ENCODE measurements at regions not wholly inside any gene's neighbourhood (a gene's known extent, or its start where the extent isn't known, plus 50 kb on each side); places are given as distances from the start of the nearest gene placed in this dataset.

DNA sequence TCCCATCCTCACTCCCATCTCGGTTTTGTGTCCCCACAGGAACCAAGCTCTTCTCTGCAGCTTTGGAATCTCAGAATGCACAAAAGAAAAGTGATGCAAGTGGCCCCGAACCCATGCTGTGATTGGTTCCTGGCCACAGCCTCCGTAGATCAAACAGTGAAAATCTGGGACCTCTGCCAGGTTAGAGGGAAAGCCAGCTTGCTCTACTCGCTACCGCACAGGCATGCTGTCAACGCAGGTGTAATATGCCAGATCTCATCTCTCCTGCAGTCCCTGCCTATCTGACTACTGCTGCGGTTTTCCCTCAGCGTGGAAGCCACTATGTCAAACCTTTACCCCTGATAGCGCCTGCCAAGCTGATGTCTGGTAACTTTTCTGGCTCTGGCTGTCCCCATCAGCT, 200.5 kb upstream of the LRRC4C start:
- Histone ChIP-seq H3K9me3 (no peaks in the 10 kb centered on the region), H3K36me3 (no peaks in the 10 kb centered on the region), H3K4me1 (ENCODE audit: control insufficient read depth in 1 of 2, low read depth in 2 of 2) (no peaks in the 10 kb centered on the region), H3K27ac (no peak overlapping the region), H3K27me3 (replicated peaks; ENCODE audit: insufficient read depth) (no peaks in the 10 kb centered on the region), H3K4me3 (no peak overlapping the region)
- DNase-seq (ENCODE audit: low spot score) (no peak), ATAC-seq (ENCODE audit: insufficient number of reproducible peaks, low FRiP score, low read depth) (no peak)
- TF ChIP-seq, protein P1, sequence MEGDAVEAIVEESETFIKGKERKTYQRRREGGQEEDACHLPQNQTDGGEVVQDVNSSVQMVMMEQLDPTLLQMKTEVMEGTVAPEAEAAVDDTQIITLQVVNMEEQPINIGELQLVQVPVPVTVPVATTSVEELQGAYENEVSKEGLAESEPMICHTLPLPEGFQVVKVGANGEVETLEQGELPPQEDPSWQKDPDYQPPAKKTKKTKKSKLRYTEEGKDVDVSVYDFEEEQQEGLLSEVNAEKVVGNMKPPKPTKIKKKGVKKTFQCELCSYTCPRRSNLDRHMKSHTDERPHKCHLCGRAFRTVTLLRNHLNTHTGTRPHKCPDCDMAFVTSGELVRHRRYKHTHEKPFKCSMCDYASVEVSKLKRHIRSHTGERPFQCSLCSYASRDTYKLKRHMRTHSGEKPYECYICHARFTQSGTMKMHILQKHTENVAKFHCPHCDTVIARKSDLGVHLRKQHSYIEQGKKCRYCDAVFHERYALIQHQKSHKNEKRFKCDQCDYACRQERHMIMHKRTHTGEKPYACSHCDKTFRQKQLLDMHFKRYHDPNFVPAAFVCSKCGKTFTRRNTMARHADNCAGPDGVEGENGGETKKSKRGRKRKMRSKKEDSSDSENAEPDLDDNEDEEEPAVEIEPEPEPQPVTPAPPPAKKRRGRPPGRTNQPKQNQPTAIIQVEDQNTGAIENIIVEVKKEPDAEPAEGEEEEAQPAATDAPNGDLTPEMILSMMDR (IDR thresholded peaks at IDR 0.05), result no peak

DNA sequence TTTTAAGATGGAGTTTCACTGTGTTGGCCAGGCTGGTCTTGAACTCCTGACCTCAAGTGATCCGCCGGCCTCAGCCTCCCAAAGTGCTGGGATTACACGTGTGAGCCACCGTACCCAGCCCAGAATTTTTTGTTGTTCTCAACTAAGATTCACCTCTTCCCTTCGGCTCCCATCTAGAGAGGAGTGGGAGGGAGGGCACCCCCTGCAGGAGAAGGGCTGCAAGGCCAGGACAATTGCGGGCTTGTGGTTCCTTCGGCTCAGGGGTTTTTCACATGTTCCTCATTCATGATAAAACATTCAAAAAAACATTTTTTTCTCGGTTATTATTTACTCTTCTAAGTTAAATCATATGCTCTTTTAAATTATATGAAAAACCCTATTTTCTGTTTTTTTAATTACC, 201.1 kb upstream of the LRRC4C start:
- no peak for DNase-seq (ENCODE audit: low spot score)
- Histone ChIP-seq H3K27me3 (replicated peaks; ENCODE audit: insufficient read depth) (no peaks in the 10 kb centered on the region), H3K36me3 (no peaks in the 10 kb centered on the region), H3K4me3 (no peak overlapping the region), H3K27ac (no peak overlapping the region), H3K9me3 (no peaks in the 10 kb centered on the region), H3K4me1 (ENCODE audit: control insufficient read depth in 1 of 2, low read depth in 2 of 2) (no peaks in the 10 kb centered on the region)
- TF ChIP-seq, protein P1 (IDR thresholded peaks at IDR 0.05), result no peak
- no peak for ATAC-seq (ENCODE audit: insufficient number of reproducible peaks, low FRiP score, low read depth)

DNA sequence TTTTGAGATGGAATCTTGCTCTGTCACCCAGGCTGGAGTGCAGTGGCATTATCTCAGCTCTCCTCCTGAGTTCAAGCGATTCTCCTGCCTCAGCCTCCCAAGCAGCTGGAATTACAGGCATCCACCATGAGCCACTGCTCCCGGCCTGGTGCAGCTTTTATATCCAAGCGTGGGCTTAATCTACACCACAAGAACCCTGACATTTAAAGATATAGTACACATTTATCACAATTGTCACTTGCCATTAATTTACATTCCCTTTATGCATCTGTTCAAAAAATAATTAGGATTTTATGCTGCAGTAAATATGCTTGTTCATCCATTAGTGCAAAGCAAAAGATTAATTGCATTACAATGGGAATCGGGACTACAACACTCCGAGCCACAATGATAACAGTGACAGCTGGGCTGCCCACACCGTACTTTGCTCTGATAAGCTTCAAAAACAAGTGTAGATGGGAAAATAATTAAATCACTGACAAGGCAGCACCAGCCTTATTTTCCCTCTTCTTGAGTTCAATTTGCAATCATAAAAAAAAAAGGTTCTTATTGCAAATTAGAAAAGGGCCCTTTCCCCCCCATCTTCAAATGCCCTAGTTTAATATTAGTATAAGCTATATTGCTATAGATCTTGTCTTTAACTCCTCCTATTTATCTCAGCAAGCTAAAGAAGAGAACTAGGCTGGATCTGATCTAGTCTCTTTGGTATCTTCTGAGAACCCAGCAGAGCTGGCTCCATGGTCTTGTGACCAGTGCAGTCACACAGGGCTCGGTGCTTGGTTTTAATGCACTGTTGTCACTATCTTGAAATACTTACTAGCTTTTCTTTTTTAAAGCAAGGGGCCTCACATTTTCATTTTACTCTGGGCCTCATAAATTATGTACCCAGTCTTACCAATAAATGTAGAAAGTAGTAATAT, 206.2 kb upstream of the LRRC4C start:
- Histone ChIP-seq H3K9me3 (no peaks in the 10 kb centered on the region), H3K27ac (no peak overlapping the region), H3K4me1 (ENCODE audit: control insufficient read depth in 1 of 2, low read depth in 2 of 2) (no peaks in the 10 kb centered on the region), H3K36me3 (no peaks in the 10 kb centered on the region), H3K27me3 (replicated peaks; ENCODE audit: insufficient read depth) (no peaks in the 10 kb centered on the region), H3K4me3 (no peak overlapping the region)
- TF ChIP-seq, protein P1 (IDR thresholded peaks at IDR 0.05), result no peak
- DNase-seq (ENCODE audit: low spot score), result no peak
- ATAC-seq (ENCODE audit: insufficient number of reproducible peaks, low FRiP score, low read depth), result no peak

DNA sequence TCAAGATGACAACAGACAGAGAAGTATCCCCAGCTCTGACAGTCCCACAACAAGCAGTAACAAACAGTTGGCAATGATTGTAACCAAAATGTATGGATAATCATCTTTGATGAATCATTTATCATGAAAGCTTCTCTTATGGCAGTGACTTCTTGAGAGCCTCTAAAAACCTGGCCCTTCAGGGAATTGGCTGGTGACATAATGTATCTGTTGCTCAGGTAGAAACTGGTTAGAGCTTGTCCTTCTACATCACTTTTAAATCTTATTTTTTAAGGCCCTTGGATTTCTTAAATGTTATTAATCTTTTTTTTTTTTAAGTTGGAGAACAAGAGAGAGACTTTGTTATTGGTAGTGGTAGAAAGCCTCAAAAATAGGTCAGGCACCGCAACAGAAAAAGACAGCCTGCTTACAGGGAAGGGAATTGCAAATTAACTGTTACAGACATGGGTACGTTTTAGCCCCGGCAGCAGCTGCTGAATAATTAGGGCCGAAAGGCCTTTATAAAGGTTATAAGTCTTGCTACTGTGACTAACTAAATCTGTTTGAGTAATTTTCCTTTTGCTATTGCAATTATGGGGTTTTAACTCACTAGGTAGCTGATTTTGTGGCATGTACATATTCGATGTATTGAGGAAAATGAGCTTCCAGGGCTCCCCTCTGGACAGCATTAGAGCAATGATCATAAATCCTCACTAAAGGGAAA, 207.7 kb upstream of the LRRC4C start:
- Histone ChIP-seq H3K27ac (no peak overlapping the region), H3K4me1 (ENCODE audit: control insufficient read depth in 1 of 2, low read depth in 2 of 2) (no peaks in the 10 kb centered on the region), H3K36me3 (no peaks in the 10 kb centered on the region), H3K4me3 (no peak overlapping the region), H3K27me3 (replicated peaks; ENCODE audit: insufficient read depth) (no peaks in the 10 kb centered on the region), H3K9me3 (no peaks in the 10 kb centered on the region)
- DNase-seq (ENCODE audit: low spot score), result no peak
- TF ChIP-seq, protein P1 (IDR thresholded peaks at IDR 0.05), result no peak
- ATAC-seq (ENCODE audit: insufficient number of reproducible peaks, low FRiP score, low read depth), result no peak

DNA sequence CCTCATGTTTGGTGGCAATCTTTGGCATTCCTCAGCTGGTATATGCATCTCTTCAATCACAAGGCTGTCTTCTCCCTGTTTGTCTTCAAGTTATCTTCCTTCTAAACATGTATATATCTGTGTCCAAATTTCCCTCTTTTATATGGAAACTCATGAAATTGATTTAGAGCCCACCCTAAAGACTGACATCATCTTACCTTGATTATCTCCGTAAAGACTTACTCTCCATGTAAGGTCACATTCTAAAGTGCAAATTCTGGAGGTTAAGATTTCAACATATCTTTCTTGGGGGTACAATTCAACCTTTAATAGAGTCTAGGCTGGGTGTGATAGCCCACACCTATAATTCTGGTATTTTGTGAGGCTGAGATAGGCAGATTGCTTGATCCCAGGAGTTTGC, 215.8 kb upstream of the LRRC4C start:
- no peaks in the 10 kb centered on the region for H3K27me3 ChIP-seq (replicated peaks; ENCODE audit: insufficient read depth)
- H3K36me3 ChIP-seq, result no peaks in the 10 kb centered on the region
- DNase-seq (ENCODE audit: low spot score) (no peak), ATAC-seq (ENCODE audit: insufficient number of reproducible peaks, low FRiP score, low read depth) (no peak)
- H3K27ac ChIP-seq, result no peak overlapping the region
- H3K9me3 ChIP-seq, result no peaks in the 10 kb centered on the region
- H3K4me3 ChIP-seq, result no peak overlapping the region
- H3K4me1 ChIP-seq (ENCODE audit: control insufficient read depth in 1 of 2, low read depth in 2 of 2), result no peaks in the 10 kb centered on the region
- TF ChIP-seq, protein P1 (IDR thresholded peaks at IDR 0.05), result no peak
